Common myeloid progenitor, CD34-positive (primary cell): ENCODE measurements at regions not wholly inside any gene's neighbourhood (a gene's known extent, or its start where the extent isn't known, plus 50 kb on each side); places are given as distances from the start of the nearest gene placed in this dataset.

Experiments used
- CTCF ChIA-PET: fragments of 350-600 bp; sonication (Branson Sonifier 250); formaldehyde crosslinking; loops from one replicate; lab custom pipeline; 2021; ENCODE audit warnings: antibody characterized with exemption; lab: Charles Lee
- POLR2A ChIA-PET: fragments of 350-600 bp; sonication (Branson Sonifier 250); formaldehyde crosslinking; loops from one replicate; lab custom pipeline; 2021; ENCODE audit warnings: antibody characterized with exemption; lab: Charles Lee
- DNase-seq, 3 donors: peaks; one replicate each; pipeline versions ENCODE4 v3.0.0 to v3.0.0-alpha.2; 2013
- H3K27ac ChIP-seq, 2 experiments: 1 replicate in 1 of 2; 2 replicates in 1 of 2; pipeline ENCODE4 v1.7.0; 2013; ENCODE audit warnings: inconsistent platforms in 2 of 2, low read length in 2 of 2, mild to moderate bottlenecking in 2 of 2, low read depth in 1 of 2, moderate library complexity in 1 of 2; ENCODE audit not compliant: severe bottlenecking in 2 of 2, insufficient read depth in 1 of 2, poor library complexity in 1 of 2
- H3K27me3 ChIP-seq, 5 experiments: replicated peaks in 2 of 5; 1 replicate in 3 of 5; 2 replicates in 2 of 5; pipeline versions ENCODE4 v1.6.1 to v1.7.0; 2013; ENCODE audit warnings: low read length in 4 of 5, mild to moderate bottlenecking in 2 of 5, moderate library complexity in 2 of 5, inconsistent platforms in 1 of 5; ENCODE audit not compliant: insufficient read depth in 5 of 5, control insufficient read depth in 4 of 5
- H3K36me3 ChIP-seq, 4 experiments: 1 replicate in 2 of 4; 2 replicates in 2 of 4; pipeline versions ENCODE4 v1.6.1 to v1.7.0; 2013; ENCODE audit warnings: low read length in 3 of 4, control low read depth in 1 of 4, mild to moderate bottlenecking in 1 of 4; ENCODE audit not compliant: control insufficient read depth in 4 of 4, insufficient read depth in 4 of 4
- H3K4me1 ChIP-seq, 4 experiments: 1 replicate in 3 of 4; 2 replicates in 1 of 4; pipeline versions ENCODE4 v1.6.1 to v1.7.1; 2013; ENCODE audit warnings: low read length in 3 of 4, mild to moderate bottlenecking in 3 of 4, control low read depth in 1 of 4, inconsistent platforms in 1 of 4, moderate library complexity in 1 of 4; ENCODE audit not compliant: control insufficient read depth in 4 of 4, insufficient read depth in 4 of 4; ENCODE audit errors: control extremely low read depth in 1 of 4
- H3K4me3 ChIP-seq, 7 experiments: 1 replicate in 4 of 7; 2 replicates in 3 of 7; pipeline versions ENCODE4 v1.5.1 to v1.7.0; 2013; ENCODE audit warnings: mild to moderate bottlenecking in 7 of 7, low read length in 6 of 7, moderate library complexity in 6 of 7, inconsistent platforms in 2 of 7, low read depth in 2 of 7, control low read depth in 1 of 7; ENCODE audit not compliant: insufficient read depth in 4 of 7, control insufficient read depth in 1 of 7; ENCODE audit errors: extremely low read depth in 1 of 7
- H3K9me3 ChIP-seq, 5 experiments: 1 replicate in 4 of 5; 2 replicates in 1 of 5; pipeline versions ENCODE4 v1.6.1 to v1.7.1; 2013; ENCODE audit warnings: low read length in 4 of 5, mild to moderate bottlenecking in 2 of 5, inconsistent platforms in 1 of 5, low read depth in 1 of 5, moderate library complexity in 1 of 5; ENCODE audit not compliant: control insufficient read depth in 4 of 5, insufficient read depth in 2 of 5; ENCODE audit errors: control extremely low read depth in 1 of 5
- WGBS: methylation state at CpG from one replicate; pipeline ENCODE4 v1.1.5; 2013; ENCODE audit not compliant: insufficient coverage; 5-methylcytosine and 5-hydroxymethylcytosine counted together

DNA sequence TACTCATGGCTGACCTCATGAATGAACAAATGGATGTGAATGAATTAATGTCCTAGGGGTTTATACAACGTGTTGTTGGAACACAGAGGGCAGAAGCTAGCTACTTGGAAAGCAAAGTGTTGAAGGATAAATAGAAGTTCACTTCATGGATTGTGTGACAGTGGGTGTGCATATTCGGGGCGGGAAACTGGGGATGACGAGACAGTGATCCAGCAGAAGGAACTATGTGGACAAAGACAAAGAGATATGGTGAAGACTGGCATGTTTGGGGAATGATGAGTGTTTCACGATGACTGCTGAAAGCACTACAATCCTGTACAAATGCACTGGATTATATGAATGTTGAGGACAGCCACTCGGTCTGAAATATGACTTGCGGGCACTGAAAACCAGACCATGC, 250.5 kb upstream of the C16orf82 start:
- no peak overlapping the region for H3K27ac ChIP-seq
- POLR2A ChIA-PET, result no interaction called here
- no peak for DNase-seq
- no peaks in the 10 kb centered on the region for H3K27me3 ChIP-seq
- no peaks in the 10 kb centered on the region for H3K4me1 ChIP-seq
- 94% methylated on average over 7 of the region's 7 CpGs for WGBS
- CTCF ChIA-PET, result no interaction called here
- no peaks in the 10 kb centered on the region for H3K9me3 ChIP-seq
- no peaks in the 10 kb centered on the region for H3K36me3 ChIP-seq
- no peak overlapping the region for H3K4me3 ChIP-seq

DNA sequence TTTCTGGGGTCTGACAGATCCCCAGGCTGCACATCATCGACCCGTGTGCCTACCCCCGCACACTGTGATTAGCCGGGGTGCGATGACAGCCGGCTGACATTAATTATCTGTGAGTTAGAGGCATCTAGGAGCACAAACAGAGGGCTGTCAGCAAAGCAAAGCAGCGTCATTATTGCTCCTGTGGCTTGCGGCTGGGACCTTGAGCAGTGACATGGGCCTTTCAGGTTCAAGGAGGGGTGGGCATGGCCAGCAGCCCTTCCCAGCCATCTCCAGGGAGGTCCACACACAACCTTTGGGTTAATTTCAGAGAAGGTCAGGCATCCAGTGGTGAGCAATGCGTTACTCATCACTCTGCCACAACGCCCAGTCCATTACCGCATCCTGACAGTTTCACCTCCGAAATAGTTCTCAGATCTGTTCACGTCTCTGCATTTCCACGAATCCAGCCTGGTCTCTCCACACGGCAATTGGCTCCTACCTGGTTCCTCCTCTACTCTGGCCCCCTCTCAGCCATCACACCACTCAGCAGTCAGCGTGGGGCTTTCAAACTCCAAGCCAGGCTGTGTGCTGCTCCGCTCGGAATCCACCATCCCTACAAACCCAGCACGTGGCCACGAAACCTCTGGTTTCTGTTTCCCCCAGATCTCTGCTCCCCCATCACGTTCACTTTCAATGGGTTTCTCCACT, 249.7 kb upstream of the C16orf82 start:
- H3K4me1 ChIP-seq, result no peaks in the 10 kb centered on the region
- no peak overlapping the region for H3K4me3 ChIP-seq
- no peak for DNase-seq
- ChIA-PET CTCF (no interaction called here), POLR2A (no interaction called here)
- no peaks in the 10 kb centered on the region for H3K27me3 ChIP-seq
- H3K9me3 ChIP-seq, result no peaks in the 10 kb centered on the region
- H3K36me3 ChIP-seq, result no peaks in the 10 kb centered on the region
- WGBS, result 91% methylated on average over 19 of the region's 21 CpGs
- H3K27ac ChIP-seq, result no peak overlapping the region

DNA sequence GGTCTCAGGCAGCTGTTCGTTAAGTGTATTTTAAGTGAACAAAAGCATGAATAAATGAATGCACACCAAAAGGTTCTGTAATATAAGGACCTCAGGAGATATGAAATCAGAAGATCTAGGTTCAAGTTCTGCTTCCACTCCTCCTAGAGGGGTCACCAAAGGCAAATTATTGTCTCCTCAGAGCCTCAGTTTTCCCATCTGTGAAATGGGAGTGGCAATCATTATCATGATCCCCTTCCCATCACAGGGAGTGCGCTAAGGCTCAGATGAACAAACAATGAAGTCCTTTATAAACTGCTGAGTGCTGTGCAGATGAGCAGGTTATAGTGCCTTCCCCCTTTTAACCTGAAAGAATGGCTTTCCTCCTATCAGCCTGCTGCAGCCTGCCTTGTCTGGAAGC, 248.3 kb upstream of the C16orf82 start:
- POLR2A ChIA-PET, result no interaction called here
- Histone ChIP-seq H3K27me3 (no peaks in the 10 kb centered on the region), H3K4me1 (no peaks in the 10 kb centered on the region), H3K4me3 (no peak overlapping the region), H3K9me3 (no peaks in the 10 kb centered on the region), H3K36me3 (no peaks in the 10 kb centered on the region), H3K27ac (no peak overlapping the region)
- 82% methylated on average over 2 of the region's 2 CpGs for whole genome bisulfite sequencing
- CTCF ChIA-PET, result no interaction called here
- DNase-seq, result no peak

DNA sequence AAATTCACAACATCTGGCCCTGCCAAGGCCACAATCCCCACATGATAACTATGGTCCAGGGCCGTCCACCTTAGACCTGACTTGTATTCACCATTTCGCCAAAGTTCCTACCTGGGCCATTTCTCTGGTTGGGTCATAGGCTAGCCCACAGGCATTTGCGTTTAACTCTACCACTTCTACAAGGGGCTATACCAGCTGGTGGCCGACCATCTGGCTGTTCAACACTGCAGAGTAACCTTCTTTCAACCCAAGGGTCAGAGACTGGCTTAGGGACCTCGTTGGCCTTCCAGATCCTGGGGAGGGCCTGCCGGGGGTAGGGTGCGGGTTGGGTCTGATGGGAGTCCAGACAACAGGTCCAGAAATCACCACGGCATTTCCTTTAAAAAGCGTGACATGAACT, 242.3 kb upstream of the C16orf82 start:
- Histone ChIP-seq H3K4me3 (no peak overlapping the region), H3K9me3 (no peaks in the 10 kb centered on the region), H3K27me3 (peaks cover 0 to 2% (median 0%) of the 10 kb centered on the region in 5 experiments), H3K4me1 (no peaks in the 10 kb centered on the region), H3K27ac (no peak overlapping the region), H3K36me3 (no peaks in the 10 kb centered on the region)
- POLR2A ChIA-PET, result no interaction called here
- CTCF ChIA-PET, result no interaction called here
- 99% methylated on average over 8 of the region's 9 CpGs for WGBS
- DNase-seq, result no peak

DNA sequence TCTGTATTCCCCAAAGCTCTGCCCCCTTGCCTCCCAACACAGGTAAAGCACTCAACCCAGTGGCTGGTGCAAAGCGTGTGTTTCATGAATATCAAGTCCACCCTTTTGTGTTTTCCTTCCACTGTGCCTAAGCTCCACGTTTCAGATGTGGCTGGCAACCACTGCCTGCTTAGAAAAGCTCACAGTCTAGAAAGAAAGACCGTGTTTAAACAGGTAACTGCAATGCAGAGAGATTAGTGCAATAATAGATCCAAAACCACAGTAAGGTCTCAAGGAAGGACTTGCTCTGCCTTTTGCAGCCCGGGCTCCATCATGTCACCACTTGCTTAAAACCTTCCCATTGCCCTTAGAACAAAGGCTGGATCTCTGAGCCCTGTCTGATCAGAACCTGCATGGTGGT, 240.2 kb upstream of the C16orf82 start:
- WGBS, result 73% methylated on average over 4 of the region's 4 CpGs
- no peak overlapping the region for H3K4me3 ChIP-seq
- no peak overlapping the region for H3K27ac ChIP-seq
- ChIA-PET POLR2A (no interaction called here), CTCF (no interaction called here)
- H3K9me3 ChIP-seq, result no peaks in the 10 kb centered on the region
- H3K4me1 ChIP-seq, result no peaks in the 10 kb centered on the region
- DNase-seq, result no peak
- peaks cover 0 to 2% (median 0%) of the 10 kb centered on the region in 5 experiments for H3K27me3 ChIP-seq
- H3K36me3 ChIP-seq, result no peaks in the 10 kb centered on the region

DNA sequence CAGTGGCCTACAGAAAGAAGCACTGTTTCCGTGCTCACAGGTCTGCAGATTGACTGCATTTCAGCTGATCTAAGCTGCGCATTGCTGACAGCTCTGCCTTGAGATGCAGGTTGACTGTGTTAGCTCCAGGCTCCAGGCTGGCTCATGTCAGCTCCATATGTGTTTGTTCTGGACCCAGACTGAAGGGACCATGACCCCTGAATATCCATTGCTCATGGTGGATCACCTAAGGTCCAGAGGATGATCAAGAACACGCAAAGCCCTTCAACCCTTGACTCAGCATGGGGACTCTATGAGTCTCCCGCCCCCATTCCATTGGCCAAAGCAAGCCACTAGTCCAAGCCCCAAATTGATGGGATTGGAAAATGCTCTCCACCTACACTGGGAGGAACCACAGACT, 239.3 kb upstream of the C16orf82 start:
- DNase-seq, result no peak
- H3K27ac ChIP-seq, result no peak overlapping the region
- H3K4me1 ChIP-seq, result no peaks in the 10 kb centered on the region
- 88% methylated on average over 4 of the region's 4 CpGs for WGBS
- no peaks in the 10 kb centered on the region for H3K36me3 ChIP-seq
- peaks cover 0 to 2% (median 0%) of the 10 kb centered on the region in 5 experiments for H3K27me3 ChIP-seq
- ChIA-PET POLR2A (no interaction called here), CTCF (no interaction called here)
- no peaks in the 10 kb centered on the region for H3K9me3 ChIP-seq
- H3K4me3 ChIP-seq, result no peak overlapping the region

DNA sequence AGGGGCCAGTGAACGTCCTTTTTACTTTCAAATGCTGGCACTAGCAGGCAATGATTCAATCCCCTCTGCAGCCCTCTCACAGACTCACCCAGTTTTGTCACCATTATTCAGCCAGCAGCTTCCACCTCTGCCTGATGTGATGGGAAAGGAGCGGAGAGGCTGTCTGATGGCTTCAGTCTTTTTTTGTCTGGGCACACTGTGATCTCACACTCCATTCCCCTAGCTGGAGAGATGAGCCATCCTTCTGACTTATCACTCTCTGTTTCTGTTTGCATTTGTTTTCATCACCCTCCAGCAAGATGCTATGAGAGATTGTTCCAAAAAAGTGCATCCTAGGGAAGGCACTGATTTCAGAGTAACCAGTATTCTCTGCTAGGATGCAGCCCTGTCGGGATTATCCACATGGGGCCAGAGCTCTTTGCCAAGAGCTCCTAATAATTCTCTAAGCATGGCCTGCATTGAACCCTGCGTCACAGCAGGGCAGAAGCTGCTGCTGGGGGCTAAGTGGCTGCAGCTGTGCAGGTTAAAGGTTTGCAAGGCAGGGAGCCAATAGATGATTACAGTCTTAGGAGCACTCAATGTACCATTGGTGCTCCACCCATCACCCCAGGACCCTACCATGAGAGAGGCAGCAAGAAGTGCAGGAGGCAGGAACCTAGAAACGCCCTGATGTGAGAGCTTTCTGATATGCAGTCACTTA, 236.1 kb upstream of the C16orf82 start:
- H3K9me3 ChIP-seq, result no peaks in the 10 kb centered on the region
- CTCF ChIA-PET, result interaction anchor here (1.1 kb wide), 1 partner anchor 11 kb away, joined by 3 read pairs; no protein-coding TSS in a partner anchor
- WGBS, result 86% methylated on average over 4 of the region's 5 CpGs

More for the DNA sequence above, 236.1 kb upstream of the C16orf82 start:
- Histone ChIP-seq H3K4me3 (no peak overlapping the region), H3K27me3 (peaks cover 0 to 2% (median 0%) of the 10 kb centered on the region in 5 experiments), H3K4me1 (no peaks in the 10 kb centered on the region), H3K36me3 (no peaks in the 10 kb centered on the region), H3K27ac (no peak overlapping the region)
- POLR2A ChIA-PET, result no interaction called here
- no peak for DNase-seq
